ENCODE measurements at regions not wholly inside any gene's neighbourhood (a gene's known extent, or its start where the extent isn't known, plus 50 kb on each side); places are given as distances from the start of the nearest gene placed in this dataset.

DNA sequence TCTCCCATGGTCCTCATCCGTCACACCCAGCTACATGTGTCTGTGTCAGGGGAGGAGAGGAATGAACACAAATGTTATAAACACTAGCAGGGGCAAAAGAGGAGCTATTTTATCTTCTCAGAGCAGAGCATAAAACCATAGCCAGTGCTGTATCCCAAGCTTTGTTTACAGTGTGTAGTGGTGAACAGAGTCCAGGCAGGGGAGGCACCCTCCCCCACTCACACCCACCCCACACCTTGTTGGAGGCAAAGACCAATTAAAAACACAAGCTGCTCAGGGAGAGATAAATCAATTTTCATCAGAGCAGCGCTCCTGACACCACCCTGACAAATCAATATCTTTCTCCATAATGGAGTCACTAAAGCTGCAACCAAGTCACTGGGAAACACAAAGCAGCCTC lies 132.6 kb upstream of the CCL2 start:
- ChIA-PET RAD21 (ENCODE audit: unreplicated experiment) (no interaction called here), CTCF (no interaction called here), SMC1A (ENCODE audit: uncharacterized antibody, unreplicated experiment) (no interaction called here), POLR2A (no interaction called here)
- WGBS (ENCODE audit: insufficient coverage, insufficient replicate concordance, low lambda C conversion rate, missing lambda C conversion rate) = 0% methylated on average over 2 of the region's 2 CpGs
- no peak for FAIRE-seq
- Histone ChIP-seq H3K27ac (ENCODE audit: control insufficient read depth, insufficient read depth) (no peak overlapping the region), H3K4me1 (ENCODE audit: control insufficient read depth, insufficient read depth, low read length) (peaks cover 3% of the 10 kb centered on the region), H3K9ac (ENCODE audit: control insufficient read depth, insufficient read depth, low read length) (no peak overlapping the region), H3K79me2 (ENCODE audit: control insufficient read depth, insufficient read depth, low read length) (no peaks in the 10 kb centered on the region), H3K4me3 (no peak overlapping the region), H4K20me1 (ENCODE audit: control insufficient read depth, insufficient read depth) (no peaks in the 10 kb centered on the region), H2AFZ (ENCODE audit: control insufficient read depth, low read depth, low read length) (no peak overlapping the region), H3K4me2 (ENCODE audit: control insufficient read depth, insufficient read depth) (no peak overlapping the region), H3K9me3 (replicated peaks; ENCODE audit: control insufficient read depth, insufficient read depth, low read length) (no peaks in the 10 kb centered on the region), H3K36me3 (ENCODE audit: control insufficient read depth in 2 of 2, insufficient read depth in 2 of 2, low read length in 1 of 2) (no peaks in the 10 kb centered on the region), H3K27me3 (replicated peaks in 1 of 2; ENCODE audit: control insufficient read depth in 2 of 2, insufficient read depth in 2 of 2, low read length in 1 of 2) (peaks cover 0 to 3% of the 10 kb centered on the region in 2 experiments; a peak in 2 of 4 replicates)
- BruUV-seq (replicated peaks) = no TSS peak
- ATAC-seq = no peak
- no peak for TF ChIP-seq MEF2A (IDR thresholded peaks at IDR 0.05; ENCODE audit: insufficient read depth, low read depth, low read length)
- TF ChIP-seq RUNX3 (IDR thresholded peaks at IDR 0.05; ENCODE audit: low read length) = no peak
- TF ChIP-seq ZNF384 (IDR thresholded peaks at IDR 0.05; ENCODE audit: borderline replicate concordance, low read depth, low read length) = no peak
- TF ChIP-seq ZNF622 (IDR thresholded peaks at IDR 0.05) = no peak
- TF ChIP-seq RCOR1 (conservative IDR thresholded peaks at IDR 0.05; ENCODE audit: low read depth, low read length) = no peak
- no peak for TF ChIP-seq BHLHE40 (IDR thresholded peaks at IDR 0.05; ENCODE audit: borderline replicate concordance in 1 of 2, low read depth in 2 of 2, low read length in 1 of 2)
- TF ChIP-seq NFYB (IDR thresholded peaks at IDR 0.05; ENCODE audit: insufficient read depth, low read depth, low read length) = no peak
- TF ChIP-seq CHD1 (IDR thresholded peaks at IDR 0.05; ENCODE audit: low read depth, low read length) = no peak
- no peak for TF ChIP-seq RELA (IDR thresholded peaks at IDR 0.05; ENCODE audit: borderline replicate concordance, partially characterized antibody)
- TF ChIP-seq ZNF217 (IDR thresholded peaks at IDR 0.05) = no peak
- TF ChIP-seq SRF (IDR thresholded peaks at IDR 0.05; ENCODE audit: low read depth in 2 of 2, low read length in 2 of 2) = no peak
- TF ChIP-seq, protein P1, sequence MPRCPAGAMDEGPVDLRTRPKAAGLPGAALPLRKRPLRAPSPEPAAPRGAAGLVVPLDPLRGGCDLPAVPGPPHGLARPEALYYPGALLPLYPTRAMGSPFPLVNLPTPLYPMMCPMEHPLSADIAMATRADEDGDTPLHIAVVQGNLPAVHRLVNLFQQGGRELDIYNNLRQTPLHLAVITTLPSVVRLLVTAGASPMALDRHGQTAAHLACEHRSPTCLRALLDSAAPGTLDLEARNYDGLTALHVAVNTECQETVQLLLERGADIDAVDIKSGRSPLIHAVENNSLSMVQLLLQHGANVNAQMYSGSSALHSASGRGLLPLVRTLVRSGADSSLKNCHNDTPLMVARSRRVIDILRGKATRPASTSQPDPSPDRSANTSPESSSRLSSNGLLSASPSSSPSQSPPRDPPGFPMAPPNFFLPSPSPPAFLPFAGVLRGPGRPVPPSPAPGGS (IDR thresholded peaks at IDR 0.05; ENCODE audit: borderline replicate concordance, insufficient read depth, low read depth, low read length, poor library complexity, severe bottlenecking) = no peak
- no peak for TF ChIP-seq SUPT20H (IDR thresholded peaks at IDR 0.05; ENCODE audit: borderline replicate concordance, control insufficient read depth, low read depth, low read length)
- TF ChIP-seq MYC (IDR thresholded peaks at IDR 0.05; ENCODE audit: insufficient read depth, insufficient read length, insufficient replicate concordance, low read length, severe bottlenecking) = no peak
- TF ChIP-seq, protein P2, sequence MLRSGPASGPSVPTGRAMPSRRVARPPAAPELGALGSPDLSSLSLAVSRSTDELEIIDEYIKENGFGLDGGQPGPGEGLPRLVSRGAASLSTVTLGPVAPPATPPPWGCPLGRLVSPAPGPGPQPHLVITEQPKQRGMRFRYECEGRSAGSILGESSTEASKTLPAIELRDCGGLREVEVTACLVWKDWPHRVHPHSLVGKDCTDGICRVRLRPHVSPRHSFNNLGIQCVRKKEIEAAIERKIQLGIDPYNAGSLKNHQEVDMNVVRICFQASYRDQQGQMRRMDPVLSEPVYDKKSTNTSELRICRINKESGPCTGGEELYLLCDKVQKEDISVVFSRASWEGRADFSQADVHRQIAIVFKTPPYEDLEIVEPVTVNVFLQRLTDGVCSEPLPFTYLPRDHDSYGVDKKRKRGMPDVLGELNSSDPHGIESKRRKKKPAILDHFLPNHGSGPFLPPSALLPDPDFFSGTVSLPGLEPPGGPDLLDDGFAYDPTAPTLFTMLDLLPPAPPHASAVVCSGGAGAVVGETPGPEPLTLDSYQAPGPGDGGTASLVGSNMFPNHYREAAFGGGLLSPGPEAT (IDR thresholded peaks at IDR 0.05; ENCODE audit: low read depth) = no peak
- intact Hi-C loops (cut with micrococcal nuclease; ENCODE audit: unreplicated experiment) (no loop called here), in situ Hi-C loops (cut with MboI) (no loop called here)
- DNase-seq (ENCODE audit: low read depth, low spot score) = no peak

All from GM12878 (cell line).